ENCODE measurements at regions not wholly inside any gene's neighbourhood (a gene's known extent, or its start where the extent isn't known, plus 50 kb on each side); places are given as distances from the start of the nearest gene placed in this dataset.

- no peak for TF ChIP-seq CTCF (IDR thresholded peaks at IDR 0.05; ENCODE audit: insufficient read depth, low read length, poor library complexity, severe bottlenecking)
- no peak for TF ChIP-seq EZH2phosphoT487 (conservative IDR thresholded peaks at IDR 0.05; ENCODE audit: low read length)
Observed at GRCh38 chr5:89200899-89201298, 317.9 kb upstream of the MEF2C start.

Data from SU-DHL-6 (cell line).